ENCODE measurements at regions not wholly inside any gene's neighbourhood (a gene's known extent, or its start where the extent isn't known, plus 50 kb on each side); places are given as distances from the start of the nearest gene placed in this dataset.
"Not testable (repeated sequence)": the region's sequence is repeated elsewhere in the genome, so short reads cannot be mapped to it uniquely, and the experiment has no call there.

DNA sequence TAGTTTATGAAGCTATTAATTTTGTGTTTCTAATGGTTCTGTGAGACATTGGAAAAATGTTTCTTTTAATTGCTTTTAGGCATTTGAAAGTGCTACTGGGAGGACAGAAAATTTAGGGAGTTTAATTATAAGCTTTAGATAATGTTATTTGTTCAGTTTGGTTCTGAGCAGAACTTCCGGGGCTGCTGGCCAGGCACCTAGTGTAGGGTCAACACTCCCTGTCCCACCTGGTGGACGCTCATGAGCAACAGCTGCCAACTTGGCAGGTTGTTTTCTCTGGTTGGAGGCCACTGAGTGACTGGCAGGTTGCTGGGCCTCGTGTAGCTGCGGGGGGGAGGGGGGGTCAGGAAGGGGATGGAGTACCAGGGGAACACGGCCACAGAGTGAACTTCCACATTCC, 250.2 kb downstream of the RTP5 start:
- not testable (repeated sequence) for DNase-seq (ENCODE audit: low read depth in 2 of 2); H3K4me3 ChIP-seq (replicated peaks in 1 of 2; ENCODE audit: low read depth in 2 of 2, low read length in 2 of 2)

- not testable (repeated sequence) for H3K4me3 ChIP-seq (replicated peaks in 1 of 2; ENCODE audit: low read depth in 2 of 2, low read length in 2 of 2); DNase-seq (ENCODE audit: low read depth in 2 of 2)
These were observed 261.2 kb downstream of the RTP5 start for GRCh38 chr2:242130682-242131081.

GRCh38 chr2:242159921-242160320, 290.4 kb downstream of the RTP5 start:
- H3K4me3 ChIP-seq (replicated peaks in 1 of 2; ENCODE audit: low read depth in 2 of 2, low read length in 2 of 2); DNase-seq (ENCODE audit: low read depth in 2 of 2): not testable (repeated sequence)

GRCh38 chr2:242165115-242165514, 295.6 kb downstream of the RTP5 start:
- H3K4me3 ChIP-seq (replicated peaks in 1 of 2; ENCODE audit: low read depth in 2 of 2, low read length in 2 of 2); DNase-seq (ENCODE audit: low read depth in 2 of 2): not testable (repeated sequence)

GRCh38 chr2:242171290-242171689, 301.8 kb downstream of the RTP5 start:
- not testable (repeated sequence) for H3K4me3 ChIP-seq (replicated peaks in 1 of 2; ENCODE audit: low read depth in 2 of 2, low read length in 2 of 2); DNase-seq (ENCODE audit: low read depth in 2 of 2)

Measured in cardiac fibroblast (primary cell).